IMR-90 (cell line): ENCODE measurements at regions not wholly inside any gene's neighbourhood (a gene's known extent, or its start where the extent isn't known, plus 50 kb on each side); places are given as distances from the start of the nearest gene placed in this dataset.
"Not testable (repeated sequence)": the region's sequence is repeated elsewhere in the genome, so short reads cannot be mapped to it uniquely, and the experiment has no call there.

Experiments used
- ATAC-seq: fragments of 200-7000 bp; cut with Tn5 transposase; 2 replicates; pipeline ENCODE4 v1.9.1; 2020; ENCODE audit warnings: low read depth, mild to moderate bottlenecking, moderate library complexity
- BruUV-seq: library from RNA; stranded (reverse); fragments of 400-500 nt; replicated peaks from 2 replicates; lab custom pipeline; 2021; lab: Mats Ljungman, UMichigan
- CTCF ChIA-PET: fragments of 300-600 bp; formaldehyde crosslinking; extraction: SDS; loops from one replicate; lab custom pipeline; 2021; ENCODE audit warnings: antibody characterized with exemption; lab: Yijun Ruan, JAX
- POLR2A ChIA-PET: fragments of 300-600 bp; sonication (Branson Sonifier 250); formaldehyde crosslinking; loops from one replicate; lab custom pipeline; 2022; ENCODE audit warnings: antibody characterized with exemption; ENCODE audit not compliant: unreplicated experiment; lab: Charles Lee
- DNase-seq: peaks from one replicate; pipeline ENCODE4 v3.0.0; 2013
- H2AFZ ChIP-seq: replicated peaks from 2 replicates; pipeline ENCODE3; 2013; ENCODE audit warnings: low read length, mild to moderate bottlenecking; ENCODE audit not compliant: poor library complexity
- H2AK5ac ChIP-seq: 2 replicates; pipeline ENCODE4 v1.6.1; 2013; ENCODE audit warnings: low read depth, low read length, inconsistent platforms
- H2AK9ac ChIP-seq: replicated peaks from 2 replicates; pipeline ENCODE3; 2013; ENCODE audit warnings: mild to moderate bottlenecking, low read depth, low read length, moderate library complexity; ENCODE audit not compliant: poor library complexity
- H2BK120ac ChIP-seq: 2 replicates; pipeline ENCODE4 v1.6.1; 2013; ENCODE audit warnings: low read depth, low read length, inconsistent platforms
- H2BK15ac ChIP-seq: 3 replicates; pipeline ENCODE4 v1.6.1; 2013; ENCODE audit warnings: low read depth, low read length, inconsistent platforms
- H2BK20ac ChIP-seq: 2 replicates; pipeline ENCODE4 v1.6.1; 2013; ENCODE audit warnings: low read depth, mild to moderate bottlenecking, inconsistent platforms, low read length, moderate library complexity
- H2BK5ac ChIP-seq: 2 replicates; pipeline ENCODE4 v1.6.1; 2013; ENCODE audit warnings: mild to moderate bottlenecking, low read depth, low read length, inconsistent platforms; ENCODE audit not compliant: poor library complexity, severe bottlenecking
- H3K14ac ChIP-seq: replicated peaks from 2 replicates; pipeline ENCODE4 v1.6.1; 2013; ENCODE audit warnings: low read depth, low read length, inconsistent platforms
- H3K18ac ChIP-seq: 2 replicates; pipeline ENCODE4 v1.6.1; 2013; ENCODE audit warnings: low read depth, low read length, control low read depth
- H3K23ac ChIP-seq: 2 replicates; pipeline ENCODE4 v1.6.1; 2013; ENCODE audit warnings: low read depth, low read length, inconsistent platforms
- H3K27ac ChIP-seq: 2 replicates; pipeline ENCODE4 v1.5.1; 2013; ENCODE audit warnings: mild to moderate bottlenecking, control low read depth, low read length; ENCODE audit not compliant: insufficient read depth
- H3K27me3 ChIP-seq: 2 replicates; pipeline ENCODE4 v1.6.1; 2013; ENCODE audit warnings: low read length; ENCODE audit not compliant: control insufficient read depth, insufficient read depth
- H3K36me3 ChIP-seq: 2 replicates; pipeline ENCODE4 v1.6.1; 2013; ENCODE audit warnings: low read length, mixed read lengths; ENCODE audit not compliant: control insufficient read depth, insufficient read depth
- H3K4ac ChIP-seq: 2 replicates; pipeline ENCODE4 v1.6.1; 2013; ENCODE audit warnings: low read depth, low read length, inconsistent platforms
- H3K4me1 ChIP-seq: 2 replicates; pipeline ENCODE4 v1.6.1; 2013; ENCODE audit warnings: low read length, mixed read lengths; ENCODE audit not compliant: control insufficient read depth, insufficient read depth
- H3K4me2 ChIP-seq: 2 replicates; pipeline ENCODE4 v1.6.1; 2013; ENCODE audit warnings: low read depth, mild to moderate bottlenecking, control low read depth, low read length, moderate library complexity
- H3K4me3 ChIP-seq: 2 replicates; pipeline ENCODE4 v1.5.1; 2013; ENCODE audit warnings: low read depth, mild to moderate bottlenecking, control low read depth, low read length, moderate library complexity; ENCODE audit not compliant: insufficient read depth
- H3K56ac ChIP-seq: 2 replicates; pipeline ENCODE4 v1.6.1; 2013; ENCODE audit warnings: low read length, inconsistent platforms; ENCODE audit not compliant: insufficient read depth; ENCODE audit errors: extremely low read depth
- H3K79me1 ChIP-seq, 2 experiments: 2 replicates each; pipeline ENCODE4 v1.6.1; 2013; ENCODE audit warnings: low read length in 2 of 2, inconsistent platforms in 1 of 2, low read depth in 1 of 2
- H3K9ac ChIP-seq: 2 replicates; pipeline ENCODE4 v1.6.1; 2013; ENCODE audit warnings: low read depth, low read length, control low read depth
- H3K9me1 ChIP-seq: 2 replicates; pipeline ENCODE4 v1.6.1; 2013; ENCODE audit warnings: low read length, inconsistent platforms; ENCODE audit not compliant: insufficient read depth
- H3K9me3 ChIP-seq: 2 replicates; pipeline ENCODE4 v1.6.1; 2013; ENCODE audit warnings: low read length; ENCODE audit not compliant: control insufficient read depth, insufficient read depth
- H4K20me1 ChIP-seq: 2 replicates; pipeline ENCODE4 v1.6.1; 2013; ENCODE audit warnings: low read length, inconsistent platforms; ENCODE audit not compliant: insufficient read depth
- H4K5ac ChIP-seq: 2 replicates; pipeline ENCODE4 v1.6.1; 2013; ENCODE audit warnings: mild to moderate bottlenecking, low read depth, low read length, control low read depth
- H4K8ac ChIP-seq, 2 experiments: 2 replicates each; pipeline ENCODE4 v1.6.1; 2013; ENCODE audit warnings: low read depth in 2 of 2, low read length in 2 of 2, control low read depth in 1 of 2, inconsistent platforms in 1 of 2
- H4K91ac ChIP-seq: 2 replicates; pipeline ENCODE4 v1.6.1; 2013; ENCODE audit warnings: low read depth, low read length, inconsistent platforms; ENCODE audit not compliant: insufficient read depth
- WGBS, 2 experiments: methylation state at CpG; one replicate each; pipeline versions ENCODE4 v1.1.5 to v1.1.7; 2013; ENCODE audit warnings: missing lambda C conversion rate in 2 of 2; ENCODE audit not compliant: insufficient read length in 1 of 2; ENCODE audit errors: extremely low coverage in 2 of 2; 5-methylcytosine and 5-hydroxymethylcytosine counted together
- dilution Hi-C: fragments of 300-500 bp; cut with HindIII; formaldehyde crosslinking; loops from one replicate; pipeline ENCODE4 v1.14.3; 2018; ENCODE audit warnings: low sequenced_read_pairs; ENCODE audit not compliant: unreplicated experiment
- in situ Hi-C: fragments of 300-500 bp; cut with MboI; formaldehyde crosslinking; loops from 3 replicates; pipeline ENCODE4 v1.14.3; 2019; ENCODE audit warnings: low sequenced_read_pairs, inconsistent platforms, mixed read lengths
- intact Hi-C: fragments of 100-400 bp; cut with micrococcal nuclease; formaldehyde crosslinking; loops from 2 replicates; pipeline ENCODE4 v1.10.0; 2022

GRCh38 chr1:70834365-70834764, 213.3 kb downstream of the PTGER3 start:
- H3K36me3 ChIP-seq, H3K4me1 ChIP-seq, H4K5ac ChIP-seq, H3K4ac ChIP-seq, BruUV-seq, in situ Hi-C loops, DNase-seq, H4K91ac ChIP-seq, H2AK5ac ChIP-seq, H2AFZ ChIP-seq, H2BK5ac ChIP-seq, dilution Hi-C loops, H3K4me2 ChIP-seq, H3K79me1 ChIP-seq, H2BK120ac ChIP-seq, H3K4me3 ChIP-seq, H3K27me3 ChIP-seq, H4K20me1 ChIP-seq, H2AK9ac ChIP-seq, H3K9ac ChIP-seq, H2BK15ac ChIP-seq, H3K56ac ChIP-seq, H3K9me3 ChIP-seq, H4K8ac ChIP-seq, ATAC-seq, H3K9me1 ChIP-seq, intact Hi-C loops, CTCF ChIA-PET, H2BK20ac ChIP-seq, H3K18ac ChIP-seq, H3K23ac ChIP-seq, H3K14ac ChIP-seq, POLR2A ChIA-PET, H3K27ac ChIP-seq: not testable (repeated sequence)
- no CpG with 5 or more reads among the region's 2 CpGs for WGBS, 2 experiments
